Duodenal mucosa (tissue), 2 donors: ENCODE measurements at regions not wholly inside any gene's neighbourhood (a gene's known extent, or its start where the extent isn't known, plus 50 kb on each side); places are given as distances from the start of the nearest gene placed in this dataset.
A peak's percentile ranks its signal among the peaks of the same experiment; 100 is the strongest.
"Not testable (repeated sequence)": the region's sequence is repeated elsewhere in the genome, so short reads cannot be mapped to it uniquely, and the experiment has no call there.

Experiments
- H3K27ac ChIP-seq: one replicate; pipeline ENCODE4 v1.7.0; 2013; ENCODE audit warnings: low read depth, low read length
- H3K27me3 ChIP-seq, 2 donors: one replicate each; pipeline ENCODE4 v1.7.0; 2013; ENCODE audit warnings: low read length in 2 of 2, control low read depth in 1 of 2; ENCODE audit not compliant: insufficient read depth in 2 of 2, control insufficient read depth in 1 of 2
- H3K36me3 ChIP-seq, 2 donors: one replicate each; pipeline ENCODE4 v1.7.0; 2013; ENCODE audit warnings: low read length in 2 of 2, control low read depth in 1 of 2; ENCODE audit not compliant: insufficient read depth in 2 of 2, control insufficient read depth in 1 of 2
- H3K4me1 ChIP-seq, 2 donors: one replicate each; pipeline ENCODE4 v1.7.0; 2013; ENCODE audit warnings: low read length in 2 of 2, control low read depth in 1 of 2; ENCODE audit not compliant: insufficient read depth in 2 of 2, control insufficient read depth in 1 of 2
- H3K4me3 ChIP-seq, 2 donors: one replicate each; pipeline ENCODE4 v1.7.0; 2013; ENCODE audit warnings: low read length in 2 of 2, low read depth in 1 of 2
- H3K9ac ChIP-seq, 2 donors: one replicate each; pipeline ENCODE4 v1.7.0; 2013; ENCODE audit warnings: low read length in 2 of 2, low read depth in 1 of 2
- H3K9me3 ChIP-seq, 2 donors: one replicate each; pipeline ENCODE4 v1.7.0; 2013; ENCODE audit warnings: low read length in 2 of 2, control low read depth in 1 of 2; ENCODE audit not compliant: control insufficient read depth in 1 of 2

- H3K36me3 ChIP-seq, H3K4me1 ChIP-seq, H3K9ac ChIP-seq, H3K4me3 ChIP-seq, H3K27ac ChIP-seq, H3K27me3 ChIP-seq, H3K9me3 ChIP-seq: not testable (repeated sequence)
Measured at GRCh38 chr7:29673635-29674034, 110.0 kb downstream of the PRR15 start.

DNA sequence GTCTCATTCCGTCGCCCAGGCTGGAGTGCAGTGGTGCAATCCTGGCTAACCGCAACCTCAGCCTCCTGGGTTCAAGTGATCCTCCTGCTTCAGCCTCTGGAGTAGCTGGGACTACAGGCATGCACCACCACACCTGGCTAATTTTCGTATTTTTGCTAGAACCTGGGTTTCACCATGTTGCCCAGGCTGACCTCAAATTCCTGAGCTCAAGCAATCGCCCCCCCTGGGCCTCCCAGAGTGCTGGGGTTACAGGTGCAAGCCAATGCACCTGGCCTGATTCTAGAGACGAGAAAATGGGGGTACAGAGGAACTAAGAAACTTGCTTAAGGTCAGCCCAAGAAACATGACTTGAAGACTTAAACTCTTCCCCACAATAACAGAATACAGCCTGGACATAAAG, 111.0 kb downstream of the PRR15 start:
- H3K4me1 ChIP-seq, H3K27ac ChIP-seq, H3K27me3 ChIP-seq, H3K4me3 ChIP-seq, H3K9ac ChIP-seq, H3K9me3 ChIP-seq, H3K36me3 ChIP-seq: not testable (repeated sequence)

DNA sequence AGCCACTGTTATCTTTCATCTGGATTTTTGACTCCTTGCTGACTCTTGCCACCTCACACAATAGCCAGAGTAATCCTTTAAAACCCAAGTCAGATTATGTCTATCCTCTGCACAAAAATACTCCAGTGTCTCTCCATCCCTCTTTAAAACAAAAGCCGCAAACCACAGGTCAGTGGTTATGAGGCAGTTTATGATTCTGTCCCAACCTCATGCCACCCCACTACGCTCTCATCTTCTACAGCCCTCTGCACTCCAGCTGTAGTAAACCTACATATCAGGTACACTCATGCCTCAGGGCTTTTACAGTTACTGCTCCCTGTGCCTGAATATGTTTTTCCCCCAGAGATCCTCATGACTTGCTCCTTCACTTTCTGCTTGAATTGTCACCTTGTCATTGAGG, 113.6 kb downstream of the PRR15 start:
- not testable (repeated sequence) for H3K9me3 ChIP-seq, H3K27ac ChIP-seq, H3K9ac ChIP-seq, H3K4me3 ChIP-seq, H3K4me1 ChIP-seq, H3K36me3 ChIP-seq, H3K27me3 ChIP-seq

DNA sequence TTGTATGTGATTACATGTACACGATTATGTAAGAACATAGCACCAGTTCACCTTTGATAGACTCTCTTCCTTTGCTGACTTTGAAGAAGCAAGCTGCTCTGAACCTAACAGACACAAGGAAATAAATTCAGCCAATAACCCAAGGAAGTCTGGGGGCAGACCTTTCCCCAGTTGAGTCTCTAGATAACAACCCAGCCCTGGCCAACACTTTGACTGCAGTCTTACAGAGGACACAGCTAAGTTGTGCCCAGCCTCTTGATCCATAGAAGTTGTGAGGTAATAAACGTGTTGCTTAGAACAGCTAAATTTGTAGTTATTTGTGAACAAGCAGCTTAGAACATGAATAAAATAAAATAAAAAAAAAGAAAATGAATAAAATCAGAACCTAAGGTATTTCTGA, 116.3 kb downstream of the PRR15 start:
- H3K27me3 ChIP-seq, H3K9me3 ChIP-seq, H3K4me3 ChIP-seq, H3K36me3 ChIP-seq, H3K9ac ChIP-seq, H3K4me1 ChIP-seq, H3K27ac ChIP-seq: not testable (repeated sequence)

DNA sequence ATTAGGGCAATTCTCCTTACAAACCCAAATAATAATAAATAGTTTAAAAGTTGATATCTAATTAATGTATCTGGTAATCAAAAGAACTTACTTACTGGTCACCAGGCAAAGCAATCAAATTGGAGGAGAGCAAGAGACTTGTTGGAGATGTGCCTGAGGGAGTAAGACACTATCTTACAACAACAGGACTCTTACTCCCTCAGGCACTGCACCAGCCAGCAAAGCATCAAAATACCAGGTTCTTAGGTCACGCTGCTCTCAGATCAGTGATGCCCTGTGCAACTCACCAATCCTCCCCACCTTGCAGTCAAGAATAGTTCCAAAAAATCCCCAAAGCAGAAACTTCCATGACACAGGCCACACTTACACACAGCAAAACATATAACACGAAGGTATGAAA, 117.0 kb downstream of the PRR15 start:
- H3K27ac ChIP-seq, H3K36me3 ChIP-seq, H3K27me3 ChIP-seq, H3K9ac ChIP-seq, H3K4me3 ChIP-seq, H3K4me1 ChIP-seq, H3K9me3 ChIP-seq: not testable (repeated sequence)

DNA sequence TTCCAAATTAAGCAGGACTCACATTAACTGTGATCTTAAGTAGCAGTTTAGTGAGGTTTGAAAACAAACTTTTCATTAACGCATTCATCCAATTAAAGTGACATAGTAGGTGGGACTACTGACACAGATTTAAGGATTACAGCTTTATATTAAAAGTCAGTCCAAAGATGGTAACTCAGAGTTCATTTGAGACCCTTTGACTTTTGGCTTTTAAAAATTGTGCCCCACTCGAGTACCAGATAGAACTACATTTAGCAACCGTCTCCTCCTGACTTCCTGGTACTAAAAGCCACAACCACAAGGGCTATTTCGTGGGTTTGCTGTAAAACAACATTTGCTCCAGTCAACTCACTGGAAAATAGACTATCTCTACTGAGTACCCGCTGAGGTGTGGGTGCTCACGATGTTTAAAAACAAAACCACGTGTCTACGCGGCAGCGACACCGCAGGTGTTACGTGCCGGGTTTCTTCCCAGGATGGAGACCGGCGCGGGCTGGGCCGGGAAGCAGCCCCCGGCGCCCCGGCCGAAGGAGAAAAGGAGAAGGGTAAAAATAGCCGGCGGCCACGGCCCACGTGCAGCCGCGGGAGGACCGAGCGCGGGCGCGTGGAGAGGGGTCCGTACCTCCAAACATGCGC, 120.6 kb downstream of the PRR15 start:
- not testable (repeated sequence) for H3K36me3 ChIP-seq, H3K27ac ChIP-seq, H3K4me1 ChIP-seq, H3K9me3 ChIP-seq, H3K27me3 ChIP-seq
- peak overlapping the region; percentile 43 to 54 for H3K9ac ChIP-seq
- peak overlapping the region; percentile 62 to 68 for H3K4me3 ChIP-seq

DNA sequence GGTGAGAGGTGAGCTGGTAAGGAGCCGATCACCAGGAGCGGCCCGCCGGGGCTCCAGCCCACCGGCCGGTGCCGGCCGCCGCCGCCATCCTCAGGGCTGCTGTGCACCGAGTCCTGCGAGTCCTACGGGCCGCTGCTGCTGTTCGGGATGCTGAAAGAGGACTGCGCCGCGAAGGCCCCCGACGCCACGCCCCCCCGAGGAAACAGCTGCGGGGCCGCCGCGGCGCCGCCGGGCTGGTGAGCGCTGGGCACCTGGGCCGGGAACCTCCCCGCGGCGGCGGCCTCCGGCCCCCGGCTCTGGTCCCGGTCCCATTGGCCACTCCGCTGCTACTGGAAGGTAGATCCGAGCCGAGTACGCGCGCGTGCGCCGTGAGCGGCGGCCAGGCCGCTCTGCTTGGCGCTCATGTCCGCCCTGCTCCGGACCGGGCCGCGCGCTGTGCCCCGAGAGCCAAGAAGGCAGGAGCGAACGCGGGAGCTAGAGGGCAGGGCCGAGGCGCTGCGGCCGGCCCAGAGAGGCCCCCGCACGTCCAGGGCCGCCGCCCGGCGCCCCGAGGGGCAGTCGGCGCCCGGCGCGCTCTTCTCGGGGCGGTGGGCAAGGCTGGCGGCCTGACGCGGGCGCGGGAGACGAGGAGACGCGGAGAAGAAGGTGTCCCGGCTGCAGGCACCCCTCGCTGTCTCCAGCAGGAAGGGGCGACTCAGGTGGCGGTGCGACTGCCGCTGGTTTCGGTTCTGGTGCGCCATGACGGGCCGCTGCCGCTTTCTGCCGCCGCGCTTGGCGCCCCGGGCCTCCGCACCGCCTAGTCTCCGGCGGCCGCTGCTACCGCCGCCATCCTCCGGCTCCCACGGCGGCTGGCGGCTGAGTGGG, 121.3 kb upstream of the WIPF3 start:
- H3K9ac ChIP-seq: peak overlapping the region; percentile 43 to 54
- no peaks in the 10 kb centered on the region for H3K4me1 ChIP-seq
- no peaks in the 10 kb centered on the region for H3K9me3 ChIP-seq
- peak overlapping the region; percentile 87 for H3K27ac ChIP-seq
- H3K27me3 ChIP-seq: no peaks in the 10 kb centered on the region
- no peaks in the 10 kb centered on the region for H3K36me3 ChIP-seq
- peak overlapping the region; percentile 62 to 68 for H3K4me3 ChIP-seq

- peak overlapping the region; percentile 87 for H3K27ac ChIP-seq
- peak overlapping the region in 1 of 2 donors; percentile 43 for H3K9ac ChIP-seq
- H3K9me3 ChIP-seq, H3K4me1 ChIP-seq, H3K36me3 ChIP-seq, H3K27me3 ChIP-seq: not testable (repeated sequence)
- H3K4me3 ChIP-seq: peak overlapping the region; percentile 22 to 68
Measured at GRCh38 chr7:29685651-29686271, 120.5 kb upstream of the WIPF3 start.

GRCh38 chr7:29690510-29690909, 115.8 kb upstream of the WIPF3 start:
- H3K27me3 ChIP-seq, H3K9ac ChIP-seq, H3K4me3 ChIP-seq, H3K27ac ChIP-seq, H3K9me3 ChIP-seq, H3K36me3 ChIP-seq, H3K4me1 ChIP-seq: not testable (repeated sequence)

- H3K27ac ChIP-seq, H3K4me3 ChIP-seq, H3K9me3 ChIP-seq, H3K4me1 ChIP-seq, H3K27me3 ChIP-seq, H3K9ac ChIP-seq, H3K36me3 ChIP-seq: not testable (repeated sequence)
Measured at GRCh38 chr7:29696402-29696801, 109.9 kb upstream of the WIPF3 start.
